GM23338 (cell line): ENCODE measurements at regions not wholly inside any gene's neighbourhood (a gene's known extent, or its start where the extent isn't known, plus 50 kb on each side); places are given as distances from the start of the nearest gene placed in this dataset.

Experiments used
- ATAC-seq: fragments of 200-7000 bp; cut with Tn5 transposase; 3 replicates; pipeline ENCODE4 v1.9.1; 2020
- DNase-seq: peaks from one replicate; pipeline ENCODE4 v3.0.0-alpha.2; 2015; ENCODE audit warnings: low spot score
- H2AFZ ChIP-seq: fragments of 200-600 bp; sonication (generic); 2 replicates; pipeline ENCODE4 v1.8.0; 2016; ENCODE audit warnings: antibody characterized with exemption, mild to moderate bottlenecking, moderate library complexity
- H3F3A ChIP-seq: fragments of 200-600 bp; sonication (generic); replicated peaks from 2 replicates; pipeline ENCODE4 v1.8.0; 2017; ENCODE audit warnings: antibody characterized with exemption, mixed run types, low read depth
- H3K27ac ChIP-seq: fragments of 200-600 bp; sonication (generic); 2 replicates; pipeline ENCODE4 v1.6.1; 2016; ENCODE audit warnings: low read depth
- H3K27me3 ChIP-seq: fragments of 200-600 bp; sonication (generic); 2 replicates; pipeline ENCODE4 v1.8.0; 2016; ENCODE audit warnings: mild to moderate bottlenecking, mixed run types, moderate library complexity; ENCODE audit not compliant: insufficient read depth
- H3K36me3 ChIP-seq: fragments of 200-600 bp; sonication (generic); 2 replicates; pipeline ENCODE4 v1.8.0; 2016; ENCODE audit warnings: mild to moderate bottlenecking; ENCODE audit not compliant: insufficient read depth
- H3K4me1 ChIP-seq: fragments of 200-600 bp; sonication (generic); 2 replicates; pipeline ENCODE4 v1.8.0; 2016; ENCODE audit warnings: mild to moderate bottlenecking, moderate library complexity; ENCODE audit not compliant: insufficient read depth
- H3K4me2 ChIP-seq: fragments of 200-600 bp; sonication (generic); 2 replicates; pipeline ENCODE4 v1.7.1; 2017; ENCODE audit warnings: mixed run types
- H3K4me3 ChIP-seq: fragments of 200-600 bp; sonication (generic); 2 replicates; pipeline ENCODE4 v1.6.1; 2016; ENCODE audit warnings: mixed run types
- H3K79me2 ChIP-seq: fragments of 200-600 bp; sonication (generic); replicated peaks from 2 replicates; pipeline ENCODE4 v1.8.0; 2017; ENCODE audit warnings: mild to moderate bottlenecking; ENCODE audit not compliant: insufficient read depth
- H3K9me2 ChIP-seq: fragments of 200-600 bp; sonication (generic); 2 replicates; pipeline ENCODE4 v1.8.0; 2017; ENCODE audit not compliant: insufficient read depth
- H4K20me1 ChIP-seq: fragments of 200-600 bp; sonication (generic); replicated peaks from 2 replicates; pipeline ENCODE4 v1.8.0; 2017; ENCODE audit warnings: mild to moderate bottlenecking; ENCODE audit not compliant: insufficient read depth
- H3K27ac Mint-ChIP-seq: 2 replicates; pipeline ENCODE4 v1.8.0; 2020; ENCODE audit warnings: inconsistent platforms, mild to moderate bottlenecking, moderate library complexity, mixed read lengths
- H3K27me3 Mint-ChIP-seq: 3 replicates; pipeline ENCODE4 v1.8.0; 2022; ENCODE audit warnings: low read depth, mild to moderate bottlenecking, moderate library complexity, mixed read lengths, inconsistent platforms; ENCODE audit not compliant: insufficient read depth, poor library complexity
- H3K36me3 Mint-ChIP-seq: 3 replicates; pipeline ENCODE4 v1.8.0; 2021; ENCODE audit warnings: low read depth, mild to moderate bottlenecking, inconsistent platforms, moderate library complexity, mixed read lengths
- H3K4me1 Mint-ChIP-seq: 3 replicates; pipeline ENCODE4 v1.8.0; 2020; ENCODE audit warnings: mild to moderate bottlenecking, inconsistent platforms, mixed read lengths
- H3K4me3 Mint-ChIP-seq: 3 replicates; pipeline ENCODE4 v1.8.0; 2021; ENCODE audit warnings: moderate library complexity, mild to moderate bottlenecking, inconsistent platforms, mixed read lengths
- H3K9me3 Mint-ChIP-seq: 3 replicates; pipeline ENCODE4 v1.8.0; 2020; ENCODE audit warnings: moderate library complexity, mild to moderate bottlenecking, inconsistent platforms, mixed read lengths
- CREB1 ChIP-seq: fragments of 250-450 bp; sonication (Bioruptor Pico); IDR thresholded peaks from 2 replicates; pipeline ENCODE4 v1.5.0; 2020; ENCODE audit warnings: low read depth, mild to moderate bottlenecking, moderate library complexity
- EZH2 ChIP-seq: fragments of 200-600 bp; sonication (generic); IDR thresholded peaks from one replicate; pipeline ENCODE4 v1.8.0; 2017; ENCODE audit warnings: antibody characterized with exemption, mild to moderate bottlenecking, low read depth; ENCODE audit not compliant: unreplicated experiment
- EZH2phosphoT487 ChIP-seq: fragments of 200-600 bp; sonication (generic); IDR thresholded peaks from one replicate; pipeline ENCODE4 v1.8.1; 2018; ENCODE audit warnings: antibody characterized with exemption; ENCODE audit not compliant: unreplicated experiment
- JUNB ChIP-seq: IDR thresholded peaks from one replicate; pipeline ENCODE4 v1.6.1; 2016; ENCODE audit warnings: antibody characterized with exemption; ENCODE audit not compliant: unreplicated experiment
- NANOG ChIP-seq: IDR thresholded peaks from 2 replicates; pipeline ENCODE4 v1.6.1; 2016; ENCODE audit warnings: antibody characterized with exemption, borderline replicate concordance
- POLR2AphosphoS5 ChIP-seq: IDR thresholded peaks from 2 replicates; pipeline ENCODE4 v1.6.1; 2016; ENCODE audit warnings: antibody characterized with exemption, low read depth
- STAT1 ChIP-seq: IDR thresholded peaks from one replicate; pipeline ENCODE4 v1.6.1; 2016; ENCODE audit warnings: antibody characterized with exemption; ENCODE audit not compliant: unreplicated experiment
- ZNF114 ChIP-seq: fragments of 250-450 bp; sonication (Bioruptor Pico); IDR thresholded peaks from 2 replicates; pipeline ENCODE4 v1.5.0; 2020; ENCODE audit warnings: mild to moderate bottlenecking, moderate library complexity
- TF ChIP-seq, protein P1 (sequence below): IDR thresholded peaks from 2 replicates; pipeline ENCODE4 v1.6.1; 2016; ENCODE audit warnings: antibody characterized with exemption
- TF ChIP-seq, protein P2 (sequence below): fragments of 250-450 bp; sonication (Bioruptor Pico); IDR thresholded peaks from 2 replicates; pipeline ENCODE4 v1.5.0; 2020; ENCODE audit warnings: mild to moderate bottlenecking, moderate library complexity
- TF ChIP-seq, protein P3 (sequence below), 2 experiments: fragments of 200-600 bp in 1 of 2; sonication (generic) in 1 of 2; conservative IDR thresholded peaks; 2 replicates each; pipeline versions ENCODE4 v1.5.1 to v1.6.1; 2016 to 2017; ENCODE audit warnings: antibody characterized with exemption in 2 of 2, low read depth in 2 of 2, mild to moderate bottlenecking in 2 of 2, moderate library complexity in 1 of 2

DNA sequence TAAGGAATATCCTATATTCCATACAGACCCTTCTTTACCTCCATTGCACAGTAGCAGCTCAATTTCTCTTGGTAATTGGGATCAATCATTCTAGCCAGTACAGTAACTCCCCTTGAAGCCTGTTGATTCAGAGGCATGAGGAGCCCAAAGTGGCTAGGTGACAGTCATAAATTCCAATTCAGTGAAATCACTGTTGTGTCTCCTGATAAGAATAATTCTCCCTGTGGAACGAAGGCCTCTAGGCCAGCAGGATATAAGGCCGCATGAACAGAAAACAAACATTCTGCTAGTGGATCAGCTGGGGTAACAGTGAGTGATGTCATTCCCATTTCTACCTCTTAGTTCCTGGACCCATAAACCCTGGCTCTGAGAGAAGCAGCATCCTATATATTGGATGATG lies 696.3 kb downstream of the NR2F2 start:
- no peak for ATAC-seq
- peaks cover 2% of the 10 kb centered on the region; the same call in 2 of the 3 replicates for H3K36me3 Mint-ChIP-seq
- Histone ChIP-seq H3K9me2 (no peaks in the 10 kb centered on the region), H2AFZ (no peak overlapping the region), H3K4me1 (no peaks in the 10 kb centered on the region), H3K79me2 (no peaks in the 10 kb centered on the region), H3K4me3 (no peak overlapping the region), H3K27ac (no peak overlapping the region), H4K20me1 (no peaks in the 10 kb centered on the region), H3K36me3 (no peaks in the 10 kb centered on the region), H3K27me3 (no peaks in the 10 kb centered on the region), H3F3A (no peaks in the 10 kb centered on the region), H3K4me2 (no peak overlapping the region)
- H3K27me3 Mint-ChIP-seq, result peaks cover 1% of the 10 kb centered on the region
- no peak overlapping the region for H3K27ac Mint-ChIP-seq
- H3K4me1 Mint-ChIP-seq, result no peaks in the 10 kb centered on the region
- no peaks in the 10 kb centered on the region for H3K9me3 Mint-ChIP-seq
- no peak overlapping the region for H3K4me3 Mint-ChIP-seq
- TF ChIP-seq, protein P1, sequence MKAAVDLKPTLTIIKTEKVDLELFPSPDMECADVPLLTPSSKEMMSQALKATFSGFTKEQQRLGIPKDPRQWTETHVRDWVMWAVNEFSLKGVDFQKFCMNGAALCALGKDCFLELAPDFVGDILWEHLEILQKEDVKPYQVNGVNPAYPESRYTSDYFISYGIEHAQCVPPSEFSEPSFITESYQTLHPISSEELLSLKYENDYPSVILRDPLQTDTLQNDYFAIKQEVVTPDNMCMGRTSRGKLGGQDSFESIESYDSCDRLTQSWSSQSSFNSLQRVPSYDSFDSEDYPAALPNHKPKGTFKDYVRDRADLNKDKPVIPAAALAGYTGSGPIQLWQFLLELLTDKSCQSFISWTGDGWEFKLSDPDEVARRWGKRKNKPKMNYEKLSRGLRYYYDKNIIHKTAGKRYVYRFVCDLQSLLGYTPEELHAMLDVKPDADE, result no peak
- no peak for TF ChIP-seq EZH2phosphoT487
- TF ChIP-seq, protein P2, sequence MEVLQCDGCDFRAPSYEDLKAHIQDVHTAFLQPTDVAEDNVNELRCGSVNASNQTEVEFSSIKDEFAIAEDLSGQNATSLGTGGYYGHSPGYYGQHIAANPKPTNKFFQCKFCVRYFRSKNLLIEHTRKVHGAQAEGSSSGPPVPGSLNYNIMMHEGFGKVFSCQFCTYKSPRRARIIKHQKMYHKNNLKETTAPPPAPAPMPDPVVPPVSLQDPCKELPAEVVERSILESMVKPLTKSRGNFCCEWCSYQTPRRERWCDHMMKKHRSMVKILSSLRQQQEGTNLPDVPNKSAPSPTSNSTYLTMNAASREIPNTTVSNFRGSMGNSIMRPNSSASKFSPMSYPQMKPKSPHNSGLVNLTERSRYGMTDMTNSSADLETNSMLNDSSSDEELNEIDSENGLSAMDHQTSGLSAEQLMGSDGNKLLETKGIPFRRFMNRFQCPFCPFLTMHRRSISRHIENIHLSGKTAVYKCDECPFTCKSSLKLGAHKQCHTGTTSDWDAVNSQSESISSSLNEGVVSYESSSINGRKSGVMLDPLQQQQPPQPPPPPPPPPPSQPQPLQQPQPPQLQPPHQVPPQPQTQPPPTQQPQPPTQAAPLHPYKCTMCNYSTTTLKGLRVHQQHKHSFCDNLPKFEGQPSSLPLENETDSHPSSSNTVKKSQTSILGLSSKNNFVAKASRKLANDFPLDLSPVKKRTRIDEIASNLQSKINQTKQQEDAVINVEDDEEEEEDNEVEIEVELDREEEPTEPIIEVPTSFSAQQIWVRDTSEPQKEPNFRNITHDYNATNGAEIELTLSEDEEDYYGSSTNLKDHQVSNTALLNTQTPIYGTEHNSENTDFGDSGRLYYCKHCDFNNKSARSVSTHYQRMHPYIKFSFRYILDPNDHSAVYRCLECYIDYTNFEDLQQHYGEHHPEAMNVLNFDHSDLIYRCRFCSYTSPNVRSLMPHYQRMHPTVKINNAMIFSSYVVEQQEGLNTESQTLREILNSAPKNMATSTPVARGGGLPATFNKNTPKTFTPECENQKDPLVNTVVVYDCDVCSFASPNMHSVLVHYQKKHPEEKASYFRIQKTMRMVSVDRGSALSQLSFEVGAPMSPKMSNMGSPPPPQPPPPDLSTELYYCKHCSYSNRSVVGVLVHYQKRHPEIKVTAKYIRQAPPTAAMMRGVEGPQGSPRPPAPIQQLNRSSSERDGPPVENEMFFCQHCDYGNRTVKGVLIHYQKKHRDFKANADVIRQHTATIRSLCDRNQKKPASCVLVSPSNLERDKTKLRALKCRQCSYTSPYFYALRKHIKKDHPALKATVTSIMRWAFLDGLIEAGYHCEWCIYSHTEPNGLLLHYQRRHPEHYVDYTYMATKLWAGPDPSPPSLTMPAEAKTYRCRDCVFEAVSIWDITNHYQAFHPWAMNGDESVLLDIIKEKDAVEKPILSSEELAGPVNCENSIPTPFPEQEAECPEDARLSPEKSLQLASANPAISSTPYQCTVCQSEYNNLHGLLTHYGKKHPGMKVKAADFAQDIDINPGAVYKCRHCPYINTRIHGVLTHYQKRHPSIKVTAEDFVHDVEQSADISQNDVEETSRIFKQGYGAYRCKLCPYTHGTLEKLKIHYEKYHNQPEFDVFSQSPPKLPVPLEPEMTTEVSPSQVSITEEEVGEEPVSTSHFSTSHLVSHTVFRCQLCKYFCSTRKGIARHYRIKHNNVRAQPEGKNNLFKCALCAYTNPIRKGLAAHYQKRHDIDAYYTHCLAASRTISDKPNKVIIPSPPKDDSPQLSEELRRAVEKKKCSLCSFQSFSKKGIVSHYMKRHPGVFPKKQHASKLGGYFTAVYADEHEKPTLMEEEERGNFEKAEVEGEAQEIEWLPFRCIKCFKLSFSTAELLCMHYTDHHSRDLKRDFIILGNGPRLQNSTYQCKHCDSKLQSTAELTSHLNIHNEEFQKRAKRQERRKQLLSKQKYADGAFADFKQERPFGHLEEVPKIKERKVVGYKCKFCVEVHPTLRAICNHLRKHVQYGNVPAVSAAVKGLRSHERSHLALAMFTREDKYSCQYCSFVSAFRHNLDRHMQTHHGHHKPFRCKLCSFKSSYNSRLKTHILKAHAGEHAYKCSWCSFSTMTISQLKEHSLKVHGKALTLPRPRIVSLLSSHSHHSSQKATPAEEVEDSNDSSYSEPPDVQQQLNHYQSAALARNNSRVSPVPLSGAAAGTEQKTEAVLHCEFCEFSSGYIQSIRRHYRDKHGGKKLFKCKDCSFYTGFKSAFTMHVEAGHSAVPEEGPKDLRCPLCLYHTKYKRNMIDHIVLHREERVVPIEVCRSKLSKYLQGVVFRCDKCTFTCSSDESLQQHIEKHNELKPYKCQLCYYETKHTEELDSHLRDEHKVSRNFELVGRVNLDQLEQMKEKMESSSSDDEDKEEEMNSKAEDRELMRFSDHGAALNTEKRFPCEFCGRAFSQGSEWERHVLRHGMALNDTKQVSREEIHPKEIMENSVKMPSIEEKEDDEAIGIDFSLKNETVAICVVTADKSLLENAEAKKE (CRISPR knock-in tag), result no peak
- no peak for TF ChIP-seq NANOG
- no peak for TF ChIP-seq POLR2AphosphoS5
- no peak for TF ChIP-seq ZNF114
- TF ChIP-seq, protein P3, sequence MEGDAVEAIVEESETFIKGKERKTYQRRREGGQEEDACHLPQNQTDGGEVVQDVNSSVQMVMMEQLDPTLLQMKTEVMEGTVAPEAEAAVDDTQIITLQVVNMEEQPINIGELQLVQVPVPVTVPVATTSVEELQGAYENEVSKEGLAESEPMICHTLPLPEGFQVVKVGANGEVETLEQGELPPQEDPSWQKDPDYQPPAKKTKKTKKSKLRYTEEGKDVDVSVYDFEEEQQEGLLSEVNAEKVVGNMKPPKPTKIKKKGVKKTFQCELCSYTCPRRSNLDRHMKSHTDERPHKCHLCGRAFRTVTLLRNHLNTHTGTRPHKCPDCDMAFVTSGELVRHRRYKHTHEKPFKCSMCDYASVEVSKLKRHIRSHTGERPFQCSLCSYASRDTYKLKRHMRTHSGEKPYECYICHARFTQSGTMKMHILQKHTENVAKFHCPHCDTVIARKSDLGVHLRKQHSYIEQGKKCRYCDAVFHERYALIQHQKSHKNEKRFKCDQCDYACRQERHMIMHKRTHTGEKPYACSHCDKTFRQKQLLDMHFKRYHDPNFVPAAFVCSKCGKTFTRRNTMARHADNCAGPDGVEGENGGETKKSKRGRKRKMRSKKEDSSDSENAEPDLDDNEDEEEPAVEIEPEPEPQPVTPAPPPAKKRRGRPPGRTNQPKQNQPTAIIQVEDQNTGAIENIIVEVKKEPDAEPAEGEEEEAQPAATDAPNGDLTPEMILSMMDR (conservative IDR thresholded peaks at IDR 0.05; ENCODE audit: low read depth in 2 of 2), result no peak
- no peak for TF ChIP-seq EZH2
- no peak for TF ChIP-seq STAT1
- no peak for TF ChIP-seq JUNB
- TF ChIP-seq CREB1 (CRISPR knock-in tag), result no peak
- DNase-seq, result no peak
